Activated gamma-delta T cell (primary cell): ENCODE measurements at regions not wholly inside any gene's neighbourhood (a gene's known extent, or its start where the extent isn't known, plus 50 kb on each side); places are given as distances from the start of the nearest gene placed in this dataset.

Experiments
- DNase-seq: peaks from one replicate; lab custom pipeline; 2025; lab: John Stamatoyannopoulos, UW

DNA sequence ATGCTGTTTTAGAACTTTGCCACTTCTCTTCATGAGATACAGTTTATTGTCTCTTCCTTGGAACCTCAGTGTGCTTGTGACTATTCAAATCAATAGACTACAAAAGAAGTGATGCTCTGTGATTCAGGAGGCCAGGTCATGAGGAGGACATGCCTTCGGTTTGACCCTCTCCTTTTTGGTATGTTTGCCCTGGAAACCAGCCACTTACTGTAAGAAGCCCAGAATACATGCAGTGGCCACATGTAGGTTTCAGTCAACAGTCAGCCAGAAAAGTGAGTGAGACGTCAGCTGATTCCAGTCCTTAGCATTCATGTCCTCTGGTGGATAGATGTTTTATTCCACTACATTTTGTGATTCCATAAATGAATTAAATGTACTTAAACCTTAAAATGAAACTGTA lies 328.7 kb downstream of the PCDH18 start:
- no peak for DNase-seq

DNA sequence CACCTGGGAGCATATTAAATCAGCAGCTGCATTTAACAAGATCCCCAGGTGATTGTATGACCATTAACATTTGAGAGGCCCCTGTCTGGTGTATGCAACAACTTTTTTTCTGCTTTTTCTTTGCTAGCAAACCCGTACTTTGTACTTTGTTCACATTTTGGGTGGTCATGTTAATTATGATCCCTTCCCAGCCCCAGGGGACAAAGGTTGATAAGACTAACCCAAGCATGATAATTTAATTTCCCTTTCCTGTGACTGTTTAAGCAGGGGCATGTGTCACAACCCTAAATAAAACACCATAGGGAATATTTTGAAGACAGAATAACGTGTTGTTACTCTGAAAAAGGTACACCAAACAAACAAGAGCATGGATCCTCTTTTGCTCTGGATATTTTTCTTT lies 332.0 kb downstream of the PCDH18 start:
- DNase-seq = no peak

DNA sequence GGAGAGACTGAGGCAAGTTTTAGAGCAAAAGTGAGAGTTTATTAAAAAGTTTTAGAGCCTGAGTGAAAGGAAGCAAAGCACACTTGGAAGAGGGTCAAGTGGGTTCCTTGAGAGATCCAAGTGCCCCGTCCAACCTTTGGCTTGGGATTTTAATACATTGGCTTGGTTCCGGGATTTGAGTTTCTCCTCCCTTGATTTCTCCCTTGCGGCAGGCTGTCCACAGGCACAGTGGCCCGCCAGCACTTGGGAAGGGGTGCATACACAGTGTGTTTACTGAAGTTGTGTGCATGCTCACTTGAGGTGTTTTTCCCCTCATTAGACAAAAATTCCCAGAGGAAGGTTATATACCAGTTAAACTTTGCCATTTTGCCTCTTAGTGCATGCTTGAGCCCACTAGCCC lies 333.5 kb downstream of the PCDH18 start:
- no peak for DNase-seq

DNA sequence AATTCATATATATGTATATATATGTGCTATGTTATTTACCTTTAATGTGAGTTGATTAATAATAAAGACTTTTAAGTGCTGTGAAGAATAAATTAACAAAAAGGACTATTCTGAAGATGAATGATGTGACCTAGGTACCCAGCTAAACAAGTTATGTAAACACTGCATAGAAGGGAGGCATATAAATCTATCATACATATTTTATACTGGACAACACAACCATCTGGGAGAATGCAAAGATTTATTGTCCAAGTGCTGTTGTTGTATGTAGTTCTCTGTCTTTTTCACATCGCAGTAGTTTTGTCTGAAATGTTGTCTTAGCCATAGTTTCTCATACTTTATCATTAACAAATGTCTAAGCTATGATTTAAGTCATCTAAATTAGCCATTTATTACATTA lies 337.6 kb downstream of the PCDH18 start:
- no peak for DNase-seq

DNA sequence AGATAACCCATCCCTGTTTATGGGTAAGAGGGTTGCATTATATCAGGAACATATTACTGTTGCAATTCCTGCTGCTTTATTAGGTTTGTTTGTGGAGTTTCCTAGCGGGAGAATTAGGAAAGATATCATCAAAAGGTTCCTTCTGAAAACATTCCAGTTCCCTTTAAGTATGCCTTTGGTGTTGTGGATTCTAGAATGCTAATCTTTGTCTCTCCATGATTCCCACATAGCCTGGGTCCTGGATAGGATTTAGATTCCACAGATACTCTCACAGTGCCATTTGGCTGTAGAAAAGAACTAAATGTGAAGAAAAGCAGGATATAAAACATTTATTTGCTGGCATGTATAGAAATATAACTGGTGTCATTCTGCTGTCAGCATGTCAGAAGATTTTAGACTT lies 338.7 kb downstream of the PCDH18 start:
- DNase-seq = no peak

DNA sequence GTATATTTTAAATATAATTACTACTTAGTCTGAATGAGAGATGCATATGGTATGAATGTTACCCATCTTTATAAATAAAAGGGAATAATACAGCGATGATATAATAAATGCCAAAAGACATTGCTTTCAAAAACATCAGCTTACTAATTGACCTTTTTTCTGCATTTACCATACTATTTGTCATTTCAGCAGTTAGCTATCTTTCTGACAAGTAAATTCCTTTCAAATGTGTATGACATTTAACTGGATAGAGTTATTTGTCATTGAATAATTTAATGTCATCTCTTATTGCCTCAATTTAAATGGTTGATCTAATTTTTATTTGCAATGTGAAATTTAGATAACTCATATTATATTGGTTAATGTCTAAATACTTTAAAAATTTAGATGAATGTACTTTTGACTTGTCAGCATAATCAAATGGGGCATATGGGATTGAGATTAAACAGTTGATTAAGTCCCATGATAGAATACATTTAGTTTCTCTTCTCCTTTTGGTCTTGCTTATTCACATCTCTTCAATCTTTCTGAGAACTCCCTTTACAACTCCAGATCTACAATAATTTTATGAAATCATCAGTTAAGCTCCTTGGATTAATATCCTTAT lies 350.9 kb downstream of the PCDH18 start:
- no peak for DNase-seq

DNA sequence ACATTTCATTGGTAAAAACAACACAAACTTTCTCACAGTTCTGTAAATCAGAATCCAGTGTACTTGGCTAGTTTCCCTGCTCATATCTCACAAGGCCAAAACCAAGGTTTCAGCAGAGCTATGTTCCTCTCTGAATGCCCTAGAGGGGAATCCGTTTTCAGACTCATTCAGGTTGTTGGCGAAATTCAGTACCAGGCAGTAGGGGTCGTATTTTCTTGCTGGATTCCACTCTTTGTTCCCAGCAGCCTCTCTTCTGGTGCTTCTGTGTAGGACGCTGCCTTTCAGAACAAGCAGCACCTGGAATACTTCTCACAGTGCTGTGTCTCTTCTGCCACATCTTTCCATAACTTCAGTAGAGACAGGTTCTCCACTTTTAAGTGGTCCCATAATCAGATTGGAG lies 351.9 kb downstream of the PCDH18 start:
- no peak for DNase-seq

DNA sequence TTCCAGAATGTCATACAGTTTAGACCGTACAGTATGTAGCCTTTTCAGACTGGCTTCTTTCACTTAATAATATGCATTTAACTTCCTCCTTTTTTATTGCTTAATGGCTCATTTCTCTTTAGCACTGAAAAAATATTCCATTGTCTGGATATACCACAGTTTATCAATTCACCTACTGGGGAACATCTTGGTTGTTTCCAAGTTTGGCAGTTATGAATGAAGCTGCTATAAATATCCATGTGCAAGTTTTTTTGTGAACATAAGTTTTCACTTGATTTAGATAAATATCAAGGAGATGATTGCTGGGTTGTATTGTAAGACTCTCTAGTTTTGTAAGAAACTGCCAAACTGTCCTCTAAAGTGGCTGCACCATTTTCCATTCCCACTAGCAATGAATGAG lies 375.5 kb downstream of the PCDH18 start:
- DNase-seq = no peak

DNA sequence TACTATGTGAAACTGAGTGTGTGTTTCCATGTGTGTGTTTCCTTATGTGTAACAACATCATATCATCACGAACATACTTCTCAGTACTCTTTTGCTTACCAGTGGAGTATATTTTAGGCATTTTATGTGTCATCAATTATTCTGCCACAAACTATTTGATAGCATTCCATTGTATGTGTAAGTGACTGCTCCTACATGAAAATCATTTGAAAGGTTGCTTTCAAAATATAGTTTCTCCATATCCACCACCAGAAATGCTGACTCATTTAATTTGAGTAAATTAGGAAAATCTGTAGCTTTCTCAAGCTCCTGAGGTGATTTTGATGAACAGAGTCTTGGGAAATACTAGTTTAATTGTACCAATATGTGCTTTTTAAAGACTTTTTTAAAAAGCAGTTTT lies 376.2 kb downstream of the PCDH18 start:
- DNase-seq = no peak

DNA sequence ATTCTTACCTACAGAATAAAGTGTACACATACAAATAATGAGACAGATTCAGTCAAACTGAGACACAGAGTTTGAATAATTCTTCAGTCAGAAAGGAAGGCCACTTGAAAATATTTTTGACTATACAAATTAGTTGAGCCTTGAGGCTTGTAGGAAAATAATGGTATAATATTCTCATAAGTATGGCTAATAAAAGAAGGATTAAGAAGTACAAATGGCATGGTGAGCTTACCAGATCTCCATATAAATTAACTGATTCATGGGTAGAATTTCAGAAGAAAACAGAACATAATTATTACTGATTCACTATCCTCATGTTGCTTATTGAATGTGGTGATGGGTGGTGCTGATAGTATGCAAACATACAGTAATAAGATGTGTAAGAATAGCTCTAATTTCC lies 401.1 kb downstream of the PCDH18 start:
- DNase-seq = no peak

DNA sequence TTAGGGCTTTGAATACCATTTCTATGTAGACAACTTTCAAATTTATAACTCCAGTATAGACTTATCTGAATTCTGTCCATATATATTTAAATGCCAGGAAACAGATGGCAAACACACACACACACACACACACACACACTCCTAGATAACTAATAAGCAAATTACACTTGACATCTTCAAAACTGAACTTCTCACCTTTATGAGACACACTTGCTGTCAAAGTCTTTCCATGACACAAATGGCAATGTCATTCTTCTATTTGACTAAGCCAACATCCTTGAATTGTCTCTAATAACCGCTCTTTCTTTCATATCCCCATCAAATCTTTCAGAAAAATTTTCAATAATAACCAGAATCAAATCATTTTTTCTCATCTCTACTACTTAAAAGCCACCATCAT lies 402.4 kb downstream of the PCDH18 start:
- no peak for DNase-seq

DNA sequence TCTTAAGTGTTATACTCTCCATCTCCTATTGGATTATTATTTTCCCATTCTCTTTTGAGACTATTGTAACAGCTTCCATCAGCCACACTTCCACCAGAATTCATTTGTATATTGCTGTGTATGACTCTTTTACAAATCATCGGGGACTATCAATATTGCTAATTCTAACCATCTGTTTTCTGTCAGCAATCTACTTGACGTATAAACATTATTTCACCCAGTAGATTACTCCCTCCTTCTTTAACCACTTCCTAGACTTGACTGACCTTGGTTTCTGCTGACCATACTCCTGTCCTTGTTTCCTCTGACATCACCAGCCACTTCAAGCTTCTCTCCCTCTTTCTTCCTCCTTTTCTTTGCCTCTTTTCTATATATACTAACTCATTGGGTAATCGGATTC lies 402.9 kb downstream of the PCDH18 start:
- DNase-seq = no peak

DNA sequence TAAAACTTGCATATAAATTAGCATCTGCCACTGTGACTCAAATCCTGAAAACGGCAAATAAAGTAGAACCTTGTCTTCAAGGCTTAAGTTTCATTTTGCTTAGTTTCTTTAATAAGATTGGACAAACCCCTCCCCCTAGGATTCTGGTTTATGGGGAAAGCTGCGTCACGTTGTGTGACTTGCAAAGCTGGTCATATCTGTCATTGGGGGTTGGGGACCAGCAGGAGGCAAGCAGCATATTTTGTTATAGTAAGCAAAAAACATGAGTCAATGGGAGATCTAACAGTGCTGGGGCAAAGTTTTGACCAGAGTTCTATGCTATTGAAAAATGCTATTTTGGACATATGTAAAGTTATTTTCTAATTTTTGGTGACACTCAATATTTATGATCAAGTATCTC lies 407.3 kb downstream of the PCDH18 start:
- no peak for DNase-seq

DNA sequence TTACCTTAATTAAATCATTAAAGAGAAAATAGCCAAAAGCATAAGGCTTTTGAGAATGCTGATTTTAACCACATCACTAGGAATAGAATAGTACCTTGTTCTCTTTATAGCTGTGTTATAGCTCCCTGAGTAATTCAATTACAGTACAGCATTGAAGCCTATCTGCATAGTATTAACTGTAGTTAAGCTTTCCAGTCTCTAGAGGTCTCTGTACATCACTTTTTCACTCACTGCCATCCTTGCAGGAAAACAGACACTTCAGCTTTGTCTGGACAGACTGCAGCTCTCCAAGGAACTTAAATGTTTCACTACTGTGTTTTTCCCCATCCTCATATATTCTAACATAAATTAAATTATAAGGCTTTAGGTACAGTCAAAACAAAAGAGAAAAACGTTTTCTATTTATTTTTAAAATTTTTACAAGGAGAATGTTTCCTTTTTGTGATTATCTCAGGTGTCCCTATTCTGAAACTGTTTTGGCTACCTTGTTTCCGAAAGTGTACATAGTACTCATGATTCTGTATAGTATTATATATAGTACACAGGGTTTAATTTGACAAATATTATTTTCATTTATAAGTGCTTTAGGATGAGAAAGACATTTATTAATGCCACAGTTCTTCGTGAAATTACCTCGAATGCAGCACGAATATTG lies 407.9 kb downstream of the PCDH18 start:
- no peak for DNase-seq

DNA sequence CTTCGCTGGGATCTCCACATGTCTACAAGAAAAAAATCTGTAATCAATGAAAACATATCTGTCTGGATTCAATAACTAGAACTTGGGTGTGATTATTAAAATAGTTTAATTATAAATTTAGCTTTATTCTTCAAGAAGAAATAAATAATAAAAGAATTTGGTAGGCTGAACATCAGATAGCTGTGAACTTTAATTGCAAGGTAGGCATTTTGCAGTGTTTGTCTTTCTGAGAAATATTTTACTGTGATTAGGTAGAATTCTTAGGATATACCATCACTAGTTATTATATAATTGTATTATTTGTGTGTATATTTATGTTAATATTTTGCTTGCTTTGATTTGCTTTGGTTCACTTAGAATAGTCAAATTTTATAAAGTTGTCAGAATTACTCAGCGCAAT lies 409.4 kb downstream of the PCDH18 start:
- no peak for DNase-seq

DNA sequence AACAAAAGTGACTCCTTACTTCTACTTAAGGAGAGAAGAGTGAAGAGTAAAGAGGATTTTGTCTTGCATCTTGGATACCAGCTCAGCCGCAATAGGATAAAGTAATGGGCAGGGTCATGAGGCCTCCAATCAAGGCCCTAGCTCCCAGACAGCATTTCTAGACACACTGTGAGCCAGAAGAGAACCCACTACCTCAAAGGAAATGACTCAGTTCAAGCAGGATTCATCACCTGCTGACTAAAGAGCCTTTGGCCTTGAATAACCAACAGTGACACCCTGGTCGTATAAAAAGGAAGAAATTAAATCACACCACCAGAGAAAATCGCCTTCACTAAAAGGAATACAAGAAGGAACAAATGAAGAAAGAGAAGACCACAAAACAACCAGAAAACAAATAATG lies 416.1 kb downstream of the PCDH18 start:
- DNase-seq = no peak

DNA sequence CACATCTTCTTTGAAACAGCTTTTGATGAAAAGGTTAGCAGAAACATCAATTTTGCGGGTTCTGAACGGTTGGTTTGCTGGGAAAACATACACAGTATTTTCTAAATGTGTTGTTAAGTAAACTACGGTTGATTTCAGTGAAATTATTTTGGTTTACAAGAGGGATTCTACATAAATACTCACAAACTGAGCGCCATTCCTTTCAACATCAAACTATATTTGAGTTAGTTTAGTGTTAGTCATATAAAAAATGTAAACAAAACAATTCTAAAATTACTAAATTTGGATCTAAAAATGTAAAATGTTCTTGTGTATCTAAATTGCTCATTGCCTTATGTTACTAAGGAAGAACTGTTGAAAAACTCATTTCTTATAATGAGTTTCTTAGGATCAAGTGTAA lies 425.6 kb downstream of the PCDH18 start:
- DNase-seq = no peak

DNA sequence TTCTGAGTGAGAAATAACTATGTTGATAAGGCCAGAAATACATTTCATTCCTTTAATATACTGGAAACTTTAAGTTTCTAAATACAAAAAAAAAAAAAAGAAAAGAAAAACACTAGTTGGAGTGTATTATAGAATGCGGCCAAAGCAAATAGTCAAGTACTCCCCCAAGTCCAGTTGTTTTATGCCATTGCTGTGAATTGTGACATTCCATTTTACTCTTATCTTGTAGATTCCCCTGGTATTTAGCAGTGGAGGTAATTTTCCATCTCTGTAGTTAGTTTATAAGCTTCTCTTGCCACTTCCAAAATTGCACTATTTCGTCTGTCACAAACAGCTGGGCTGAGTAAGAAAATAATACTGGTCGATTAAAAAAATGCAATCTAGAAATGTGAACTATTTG lies 426.0 kb downstream of the PCDH18 start:
- no peak for DNase-seq

DNA sequence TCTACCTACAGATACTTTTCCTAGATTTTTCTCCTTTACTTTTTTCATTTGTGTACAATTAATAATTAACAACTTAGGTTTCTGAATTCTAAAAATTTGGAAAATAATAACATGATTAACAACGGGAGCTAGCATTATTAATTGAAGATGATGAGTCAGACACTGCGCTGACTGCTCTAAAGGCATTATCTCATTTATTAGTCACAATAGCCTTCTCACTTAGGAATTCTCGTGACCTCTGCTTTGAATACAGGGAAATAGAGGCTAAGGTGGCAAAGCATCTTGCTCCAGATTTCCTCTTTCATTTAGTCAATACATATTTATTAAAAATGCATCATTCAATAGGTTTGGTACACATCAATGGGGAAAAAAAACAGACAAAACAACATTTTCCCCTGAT lies 441.3 kb downstream of the PCDH18 start:
- DNase-seq = no peak

DNA sequence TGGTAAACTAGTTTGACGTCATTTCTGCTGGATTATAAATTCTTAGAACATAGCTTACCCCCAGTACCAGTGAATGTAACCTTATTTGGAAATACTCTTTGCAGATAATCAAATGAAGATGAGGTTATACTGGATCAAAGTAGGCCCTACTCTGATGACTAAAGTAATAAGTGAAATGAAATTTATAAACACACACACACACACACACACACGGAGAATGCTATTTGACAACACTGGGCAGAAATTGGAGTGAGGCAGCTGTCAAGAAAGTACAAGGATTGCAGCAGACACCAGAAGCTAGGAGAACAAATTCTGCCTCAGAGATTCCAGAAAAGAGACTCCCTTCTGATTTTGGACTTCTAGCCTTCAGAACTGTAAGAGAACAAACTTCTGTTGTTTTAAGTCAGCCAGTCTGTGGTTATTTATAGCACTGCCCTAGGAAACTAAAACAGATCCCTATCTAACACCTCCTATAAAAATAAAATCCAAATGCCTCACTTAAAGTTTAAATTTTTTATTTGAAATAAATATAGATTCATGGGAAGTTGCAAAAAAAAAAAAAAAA lies 448.6 kb downstream of the PCDH18 start:
- no peak for DNase-seq

DNA sequence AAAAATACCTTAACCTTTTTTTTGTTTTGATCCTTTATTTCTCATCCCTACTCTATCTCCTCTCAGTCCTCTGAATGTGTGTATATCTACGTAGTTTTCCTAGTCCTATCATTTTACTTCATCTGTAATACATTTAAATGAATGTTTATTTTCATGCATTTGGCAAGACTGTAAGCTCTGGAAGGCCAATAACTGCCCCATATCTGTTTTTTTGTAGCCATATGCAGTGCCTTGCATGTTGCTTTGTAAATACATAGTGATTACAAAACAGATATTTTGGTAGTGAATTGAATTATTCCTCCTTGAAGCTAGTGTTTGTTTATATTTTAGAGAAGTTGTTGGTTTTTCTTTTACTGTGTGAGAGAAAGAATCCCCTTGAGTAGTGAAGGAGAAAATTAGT lies 450.2 kb downstream of the PCDH18 start:
- no peak for DNase-seq

DNA sequence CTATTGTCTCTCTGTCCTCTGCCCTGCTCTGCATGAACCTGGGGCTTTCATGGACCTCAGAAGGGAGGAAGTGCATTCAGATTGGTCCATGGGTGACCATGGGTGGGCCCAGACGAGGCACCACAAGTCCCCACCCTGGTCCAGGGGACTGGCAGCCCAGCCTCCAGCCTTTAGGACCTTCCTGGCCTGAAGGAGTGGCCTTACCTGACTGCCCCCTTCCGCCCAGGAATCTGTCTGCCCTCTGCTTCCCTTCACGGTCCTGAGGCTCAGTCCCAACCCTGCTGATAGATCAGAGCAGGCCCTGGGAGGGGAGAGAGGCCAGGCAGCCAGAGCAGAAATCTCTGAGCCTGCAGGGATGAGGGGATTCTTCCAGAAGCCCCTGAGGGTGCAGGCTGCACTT lies 455.4 kb downstream of the PCDH18 start:
- DNase-seq = no peak

DNA sequence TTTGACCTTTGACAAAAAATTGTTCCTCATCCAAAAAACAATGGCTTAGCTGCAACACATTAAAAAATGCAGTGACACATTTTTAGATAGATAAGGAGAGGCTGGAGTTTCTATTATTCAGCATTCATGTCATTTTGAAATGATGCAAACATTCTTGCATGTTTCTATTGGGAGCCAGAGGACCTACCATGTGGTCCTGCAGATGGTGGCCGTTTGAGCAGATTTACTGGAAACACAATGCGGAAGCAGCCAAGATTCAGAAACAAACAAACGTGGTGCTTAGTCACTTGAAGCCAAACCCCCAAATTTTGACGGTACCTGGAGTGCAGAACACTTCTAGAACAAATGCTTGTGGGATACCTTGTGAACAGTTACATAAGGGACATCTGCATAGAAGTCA lies 456.7 kb downstream of the PCDH18 start:
- no peak for DNase-seq

DNA sequence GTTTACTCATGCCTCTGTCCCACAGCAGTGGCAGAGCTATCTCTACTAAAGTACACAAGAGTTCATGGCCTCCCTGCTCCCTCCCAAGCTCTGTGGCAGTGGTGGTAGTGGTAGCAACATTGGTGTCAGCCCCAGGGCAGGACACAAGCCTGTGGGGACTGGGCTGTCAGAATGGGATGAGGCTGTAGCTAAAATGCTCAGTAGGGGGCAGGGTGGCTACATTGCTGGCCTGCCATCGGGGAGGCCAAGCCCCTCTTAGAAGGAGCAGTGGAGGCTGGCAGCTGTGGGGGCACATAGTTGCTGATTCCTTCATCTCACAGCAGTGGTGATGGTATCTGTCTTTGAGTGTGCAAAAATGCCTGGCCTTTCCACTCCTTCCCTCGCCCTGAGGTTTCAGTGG lies 461.7 kb downstream of the PCDH18 start:
- DNase-seq = no peak
